ENCODE measurements at regions not wholly inside any gene's neighbourhood (a gene's known extent, or its start where the extent isn't known, plus 50 kb on each side); places are given as distances from the start of the nearest gene placed in this dataset.

GRCh38 chr7:32336726-32337125 is 153.5 kb downstream of the LSM5 start:
- no peak for DNase-seq

DNA sequence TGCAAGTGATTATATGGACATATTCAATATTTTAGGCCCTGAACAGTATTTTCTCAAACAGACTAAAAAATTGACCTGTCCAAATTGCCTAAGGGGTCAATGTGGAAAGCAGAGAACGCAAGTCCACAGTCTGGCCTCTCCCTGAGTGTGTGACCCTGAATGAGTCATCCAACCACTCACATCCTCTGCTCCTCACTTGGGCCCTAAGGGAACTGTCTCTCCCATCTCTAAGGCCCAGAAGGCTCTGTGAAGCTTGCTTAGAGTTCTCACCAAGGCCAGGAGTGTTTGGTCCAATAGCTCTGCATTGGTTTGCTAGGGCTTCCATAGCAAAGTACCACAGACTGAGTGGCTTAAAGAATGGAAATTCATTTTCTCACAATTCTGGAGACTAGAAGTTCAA is 155.1 kb downstream of the LSM5 start:
- no peak for DNase-seq

DNA sequence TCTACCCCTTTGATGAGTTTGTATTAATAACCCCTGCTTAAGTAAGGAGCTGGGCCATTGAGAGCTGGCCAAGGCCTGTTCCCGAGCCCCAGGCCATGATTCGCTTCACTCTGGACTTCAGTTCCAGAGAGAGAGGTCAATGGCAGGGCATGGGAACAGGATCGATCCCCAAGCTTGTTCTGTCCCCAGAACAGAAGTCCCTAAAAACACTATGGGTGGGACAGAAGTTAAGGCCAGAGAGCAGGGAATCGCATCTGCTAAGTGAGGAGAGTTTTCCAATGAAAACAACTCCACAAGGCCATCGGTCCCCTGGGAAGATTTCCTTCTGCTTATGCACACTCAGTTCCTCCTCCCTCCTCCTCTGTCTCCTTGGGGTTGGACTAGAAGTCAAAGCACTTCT is 159.6 kb downstream of the LSM5 start:
- DNase-seq = no peak

- DNase-seq = no peak
Observed at GRCh38 chr7:32326078-32326477, 164.1 kb downstream of the LSM5 start.

- DNase-seq = no peak
Observed at GRCh38 chr7:32323712-32324111, 166.5 kb downstream of the LSM5 start.

GRCh38 chr7:32319012-32319382 is 171.2 kb downstream of the LSM5 start:
- DNase-seq = no peak

GRCh38 chr7:32318300-32319011 is 171.7 kb downstream of the LSM5 start:
- DNase-seq = no peak

- no peak for DNase-seq
Observed at GRCh38 chr7:32316839-32317238, 173.3 kb downstream of the LSM5 start.

GRCh38 chr7:32314761-32315160 is 175.4 kb downstream of the LSM5 start:
- no peak for DNase-seq

- DNase-seq = no peak
Observed at GRCh38 chr7:32301427-32301826, 188.8 kb downstream of the LSM5 start.

GRCh38 chr7:32299133-32299702 is 191.0 kb downstream of the LSM5 start:
- no peak for DNase-seq

DNA sequence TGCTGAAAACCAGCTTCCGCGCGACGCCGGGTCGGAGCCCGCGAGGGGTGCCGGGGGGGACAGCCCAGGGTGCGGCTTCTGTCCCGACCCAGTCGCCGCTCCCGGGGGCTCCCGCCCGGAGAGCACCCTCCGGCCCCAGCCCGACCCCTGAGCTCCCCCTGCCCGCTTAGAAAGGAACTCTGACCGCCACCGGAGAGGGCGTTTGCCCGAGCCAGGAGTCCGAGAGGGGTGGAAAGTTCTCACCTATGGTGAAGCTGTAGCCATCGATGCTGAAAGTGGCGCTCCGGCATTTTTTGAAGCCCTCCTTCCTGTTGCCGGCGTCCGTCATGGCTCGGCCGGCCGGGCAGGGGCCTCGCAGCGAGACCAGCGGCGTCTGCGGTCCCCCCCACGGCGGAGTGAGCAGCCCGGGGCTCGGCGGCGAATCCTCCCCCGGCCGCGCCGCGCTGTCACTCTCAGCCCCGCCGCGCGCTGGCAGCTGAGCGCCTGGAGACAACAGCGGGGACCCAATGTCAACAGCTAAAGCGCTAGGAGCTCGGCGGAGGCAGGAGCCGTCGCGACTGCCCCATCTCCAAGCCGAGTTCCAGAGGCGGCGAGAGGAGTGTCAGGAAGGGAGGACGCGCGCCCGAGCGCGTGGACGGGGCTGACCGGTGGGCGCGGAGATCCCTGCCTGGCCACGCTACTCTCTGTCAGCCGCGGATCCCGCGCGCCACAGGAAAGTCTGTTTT is 191.6 kb downstream of the LSM5 start:
- no peak for DNase-seq

GRCh38 chr7:32293833-32294232 is 196.3 kb downstream of the LSM5 start:
- no peak for DNase-seq

GRCh38 chr7:32289651-32290414 is 200.3 kb downstream of the LSM5 start:
- DNase-seq = no peak

DNA sequence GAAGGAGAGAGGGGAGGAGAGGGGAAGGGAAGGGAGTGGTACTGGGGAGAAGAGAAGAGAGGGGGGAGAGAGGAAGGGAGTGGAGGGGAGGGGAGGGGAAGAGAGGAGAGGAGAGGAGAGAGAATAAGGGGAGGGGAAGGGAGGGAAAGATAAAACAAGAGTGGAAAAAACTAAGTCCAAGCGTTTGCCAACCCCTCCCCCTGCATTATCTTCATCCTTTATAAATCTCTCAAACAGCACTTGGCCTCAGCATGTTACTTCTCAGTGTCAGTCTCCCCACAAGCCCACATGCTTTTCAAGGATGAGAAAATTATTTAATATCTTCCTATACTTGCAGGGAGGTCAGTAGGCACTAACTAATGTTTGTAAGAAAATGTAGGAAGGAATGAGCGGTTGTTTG is 204.5 kb downstream of the LSM5 start:
- DNase-seq = no peak

GRCh38 chr7:32283546-32283945 is 206.6 kb downstream of the LSM5 start:
- no peak for DNase-seq

GRCh38 chr7:32279500-32279899 is 209.3 kb upstream of the PDE1C start:
- no peak for DNase-seq

DNA sequence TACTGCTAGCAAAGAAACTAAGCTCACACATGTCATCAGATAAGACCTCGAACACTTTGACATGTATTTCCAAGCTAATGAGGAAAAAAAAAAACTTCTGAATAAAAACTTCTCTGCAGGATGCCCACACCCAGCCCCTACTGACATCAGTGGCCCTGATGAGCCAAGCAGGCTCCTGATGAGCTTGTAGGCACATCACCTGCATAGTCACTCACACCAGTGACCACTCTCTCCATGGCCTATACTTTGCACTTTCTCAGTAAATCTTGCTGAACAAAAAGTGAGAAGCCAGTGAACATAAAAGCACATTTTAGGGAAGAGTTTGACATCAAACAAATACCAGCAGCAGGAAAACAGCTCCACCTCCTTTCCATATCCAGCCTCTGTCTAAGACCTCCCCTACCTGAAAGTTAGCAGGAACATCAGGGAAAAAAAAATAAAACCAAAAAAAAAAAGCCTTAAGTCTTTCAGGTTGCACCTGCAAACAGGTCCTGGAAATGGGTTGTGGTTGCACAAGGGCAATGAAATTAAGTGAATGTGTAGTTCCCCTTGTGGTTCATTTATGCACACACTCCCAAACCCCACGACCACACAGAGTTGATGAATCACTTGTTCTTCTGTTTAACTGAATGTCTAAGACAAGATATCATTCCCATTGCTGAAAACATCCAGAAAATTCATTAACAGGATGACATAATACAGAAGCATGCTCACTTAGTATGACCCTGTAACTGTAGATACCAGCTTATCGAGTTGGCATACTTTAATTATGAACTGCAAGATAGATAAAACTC is 205.2 kb upstream of the PDE1C start:
- peak; percentile 14 for DNase-seq

DNA sequence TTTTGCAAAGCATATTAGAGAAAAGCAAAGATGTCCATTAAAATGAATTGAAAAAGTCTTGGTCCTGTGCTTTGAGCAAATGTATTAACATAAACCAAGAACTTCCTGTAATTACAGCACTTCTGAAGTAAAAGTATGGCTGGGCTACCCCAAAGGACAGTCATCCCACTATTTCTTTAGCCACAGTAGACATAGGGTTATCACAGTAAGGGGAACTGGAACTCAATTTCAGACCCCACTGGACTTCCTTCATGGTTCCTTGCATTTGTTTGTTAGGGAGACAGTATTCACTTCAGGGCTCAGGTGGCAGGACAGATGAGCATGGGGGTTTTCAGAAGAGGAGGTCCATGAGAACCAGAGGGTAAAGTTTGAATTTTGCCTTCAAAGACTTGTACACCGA is 203.1 kb upstream of the PDE1C start:
- DNase-seq = no peak

- DNase-seq = no peak
Observed at GRCh38 chr7:32266932-32267475, 196.8 kb upstream of the PDE1C start.

- no peak for DNase-seq
Observed at GRCh38 chr7:32264702-32265284, 194.6 kb upstream of the PDE1C start.

DNA sequence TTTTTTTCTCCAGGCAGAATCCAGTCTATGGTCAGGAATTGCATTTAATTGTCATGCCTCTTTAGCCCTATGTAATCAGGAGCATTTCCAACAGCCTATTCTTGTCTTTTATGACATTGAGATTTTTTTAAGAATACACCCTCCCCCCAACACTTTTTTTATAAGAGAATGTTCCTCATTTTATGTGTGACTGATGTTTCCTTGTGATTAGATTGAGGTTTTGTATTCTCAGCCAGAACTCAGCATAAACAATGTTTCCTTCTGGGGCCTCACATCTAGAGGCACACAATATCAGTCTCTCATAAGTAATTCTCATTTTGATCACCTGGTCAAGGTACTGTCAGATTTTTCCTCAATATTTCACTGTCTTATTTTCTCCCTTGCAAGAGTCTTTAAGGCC is 193.4 kb upstream of the PDE1C start:
- DNase-seq = no peak

Measured in kidney glomerular epithelial cell (primary cell).